ENCODE measurements at regions not wholly inside any gene's neighbourhood (a gene's known extent, or its start where the extent isn't known, plus 50 kb on each side); places are given as distances from the start of the nearest gene placed in this dataset.

DNA sequence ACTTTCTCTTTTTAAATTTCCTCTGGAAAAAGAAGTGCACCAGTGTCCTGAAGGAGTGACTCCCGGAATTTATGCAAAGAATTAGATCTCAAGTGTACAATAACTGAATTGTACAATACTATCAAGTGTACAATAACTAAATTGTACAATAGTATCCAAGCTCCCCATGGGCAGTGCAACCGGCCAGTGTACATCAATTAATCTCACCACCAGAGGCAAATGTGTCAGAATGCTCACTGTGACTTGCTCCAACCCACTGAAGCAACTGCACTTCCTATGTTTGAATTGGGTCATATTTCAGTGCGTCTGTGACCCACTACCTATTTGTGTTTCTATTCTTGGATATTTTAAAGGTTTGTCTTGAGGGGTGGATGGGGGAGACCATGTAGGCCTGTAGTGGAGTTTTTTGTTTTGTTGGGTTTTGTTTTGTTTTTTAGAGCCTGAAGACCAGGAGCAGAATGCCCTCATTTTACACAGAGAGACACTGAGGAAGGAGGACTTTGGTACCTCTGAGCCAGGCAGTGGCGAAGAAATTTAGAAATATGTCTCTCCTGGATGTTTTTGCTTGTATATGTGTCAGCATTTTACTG lies 78.5 kb upstream of the CTTNBP2 start:
- TF ChIP-seq, protein P1, sequence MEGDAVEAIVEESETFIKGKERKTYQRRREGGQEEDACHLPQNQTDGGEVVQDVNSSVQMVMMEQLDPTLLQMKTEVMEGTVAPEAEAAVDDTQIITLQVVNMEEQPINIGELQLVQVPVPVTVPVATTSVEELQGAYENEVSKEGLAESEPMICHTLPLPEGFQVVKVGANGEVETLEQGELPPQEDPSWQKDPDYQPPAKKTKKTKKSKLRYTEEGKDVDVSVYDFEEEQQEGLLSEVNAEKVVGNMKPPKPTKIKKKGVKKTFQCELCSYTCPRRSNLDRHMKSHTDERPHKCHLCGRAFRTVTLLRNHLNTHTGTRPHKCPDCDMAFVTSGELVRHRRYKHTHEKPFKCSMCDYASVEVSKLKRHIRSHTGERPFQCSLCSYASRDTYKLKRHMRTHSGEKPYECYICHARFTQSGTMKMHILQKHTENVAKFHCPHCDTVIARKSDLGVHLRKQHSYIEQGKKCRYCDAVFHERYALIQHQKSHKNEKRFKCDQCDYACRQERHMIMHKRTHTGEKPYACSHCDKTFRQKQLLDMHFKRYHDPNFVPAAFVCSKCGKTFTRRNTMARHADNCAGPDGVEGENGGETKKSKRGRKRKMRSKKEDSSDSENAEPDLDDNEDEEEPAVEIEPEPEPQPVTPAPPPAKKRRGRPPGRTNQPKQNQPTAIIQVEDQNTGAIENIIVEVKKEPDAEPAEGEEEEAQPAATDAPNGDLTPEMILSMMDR (optimal IDR thresholded peaks at IDR 0.05 in 1 of 3, IDR thresholded peaks at IDR 0.05 in 1 of 3, conservative IDR thresholded peaks at IDR 0.05 in 1 of 3; ENCODE audit: extremely low read depth in 1 of 3, insufficient read depth in 2 of 3, low read length in 3 of 3) = peak in 2 of 3 experiments; percentile 6 to 15
- TF ChIP-seq EZH2 (IDR thresholded peaks at IDR 0.05; ENCODE audit: low read length) = no peak

Data from keratinocyte (primary cell).